ENCODE measurements at regions not wholly inside any gene's neighbourhood (a gene's known extent, or its start where the extent isn't known, plus 50 kb on each side); places are given as distances from the start of the nearest gene placed in this dataset.
"Not testable (repeated sequence)": the region's sequence is repeated elsewhere in the genome, so short reads cannot be mapped to it uniquely, and the experiment has no call there.

DNA sequence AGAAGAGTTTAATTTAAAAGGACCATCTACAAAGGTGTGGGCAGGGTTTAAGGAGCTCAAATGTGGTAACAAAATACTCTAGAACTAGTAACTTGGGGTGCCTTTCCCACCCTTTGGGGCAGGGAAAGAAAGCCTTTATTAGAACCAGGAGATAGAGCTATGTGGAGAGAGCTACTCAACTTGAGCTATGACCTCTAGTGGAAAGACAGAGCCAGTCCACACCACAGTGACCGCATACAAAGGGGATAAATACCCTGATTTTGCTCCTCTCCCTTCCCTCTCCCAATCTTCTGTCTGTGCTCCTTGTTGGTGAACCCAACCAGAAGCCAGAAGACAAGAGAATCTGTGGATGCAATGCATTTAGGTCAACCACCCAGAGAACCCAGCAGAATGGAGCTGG lies 54.4 kb upstream of the JAK1 start:
- Histone ChIP-seq H3K4me1 (no peaks in the 10 kb centered on the region), H3K36me3 (no peaks in the 10 kb centered on the region), H3K4me3 (no peak overlapping the region), H3K27ac (no peak overlapping the region), H3K27me3 (no peaks in the 10 kb centered on the region), H3K9me3 (replicated peaks) (0 out of 2 replicates have a peak, but pooled peaks cover 2% of the 10 kb centered on the region)
- DNase-seq = peak in 1 of 2 experiments; percentile 21

GRCh38 chr1:65021795-65022194 lies 55.4 kb upstream of the JAK1 start:
- no peak overlapping the region for H3K27ac ChIP-seq
- no peak for DNase-seq
- no peaks in the 10 kb centered on the region for H3K36me3 ChIP-seq

GRCh38 chr1:65022216-65022615 lies 55.9 kb upstream of the JAK1 start:
- DNase-seq = no peak
- no peak overlapping the region for H3K27ac ChIP-seq
- H3K9me3 ChIP-seq (replicated peaks) = 0 out of 2 replicates have a peak, but pooled peaks cover 2% of the 10 kb centered on the region

More at GRCh38 chr1:65021795-65022194, 55.4 kb upstream of the JAK1 start:
- Histone ChIP-seq H3K4me1 (no peaks in the 10 kb centered on the region), H3K27me3 (no peaks in the 10 kb centered on the region), H3K4me3 (no peak overlapping the region), H3K9me3 (replicated peaks) (0 out of 2 replicates have a peak, but pooled peaks cover 2% of the 10 kb centered on the region)

GRCh38 chr1:65025794-65026193 lies 59.4 kb upstream of the JAK1 start:
- Histone ChIP-seq H3K4me3 (no peak overlapping the region), H3K36me3 (no peaks in the 10 kb centered on the region), H3K9me3 (replicated peaks) (no peaks in the 10 kb centered on the region), H3K27ac (no peak overlapping the region), H3K4me1 (no peaks in the 10 kb centered on the region), H3K27me3 (no peaks in the 10 kb centered on the region)
- DNase-seq = no peak

More at GRCh38 chr1:65022216-65022615, 55.9 kb upstream of the JAK1 start:
- H3K36me3 ChIP-seq = no peaks in the 10 kb centered on the region
- H3K4me3 ChIP-seq = no peak overlapping the region
- H3K27me3 ChIP-seq = no peaks in the 10 kb centered on the region
- no peaks in the 10 kb centered on the region for H3K4me1 ChIP-seq

GRCh38 chr1:65026235-65026634 lies 59.9 kb upstream of the JAK1 start:
- DNase-seq = no peak
- no peak overlapping the region for H3K4me3 ChIP-seq
- H3K27me3 ChIP-seq = no peaks in the 10 kb centered on the region
- no peaks in the 10 kb centered on the region for H3K9me3 ChIP-seq (replicated peaks)
- H3K36me3 ChIP-seq = no peaks in the 10 kb centered on the region
- no peak overlapping the region for H3K27ac ChIP-seq
- H3K4me1 ChIP-seq = no peaks in the 10 kb centered on the region

DNA sequence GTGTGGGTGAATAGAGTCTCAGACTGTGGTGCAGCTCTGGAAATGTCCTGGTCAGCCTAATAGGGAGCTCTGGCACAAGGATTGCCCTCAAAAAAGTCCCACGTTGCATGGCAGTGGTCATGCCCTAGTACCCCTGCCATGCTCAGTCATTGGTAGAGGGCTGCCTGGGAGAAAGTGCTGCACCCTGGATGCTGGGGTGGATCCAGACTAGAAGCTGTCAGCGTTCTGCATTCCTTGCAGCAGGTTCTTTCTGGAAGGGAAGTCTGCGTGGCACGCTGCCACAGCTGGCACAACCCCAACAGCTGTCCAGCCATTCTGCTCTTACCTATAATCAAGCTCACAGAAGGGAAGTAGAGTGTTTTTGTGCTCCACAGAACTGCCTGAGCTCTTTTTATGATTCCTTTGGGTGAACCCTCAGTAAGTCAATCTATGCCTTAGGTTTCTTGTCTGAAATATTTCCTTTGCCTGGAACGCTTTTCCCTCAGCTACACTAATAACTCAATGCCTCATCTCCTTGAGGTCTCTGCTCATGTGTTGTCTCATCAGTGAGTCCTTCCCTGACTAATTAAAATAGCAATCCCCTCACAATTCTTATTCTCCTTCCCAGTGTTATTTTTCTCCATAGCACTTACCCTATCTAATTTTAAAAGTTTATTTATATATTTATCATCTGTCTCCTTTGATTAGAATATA lies 61.5 kb upstream of the JAK1 start:
- Histone ChIP-seq H3K4me3 (no peak overlapping the region), H3K27ac (no peak overlapping the region), H3K36me3 (no peaks in the 10 kb centered on the region), H3K27me3 (no peaks in the 10 kb centered on the region), H3K9me3 (replicated peaks) (no peaks in the 10 kb centered on the region), H3K4me1 (no peaks in the 10 kb centered on the region)
- peak in 1 of 2 experiments; percentile 14 for DNase-seq

DNA sequence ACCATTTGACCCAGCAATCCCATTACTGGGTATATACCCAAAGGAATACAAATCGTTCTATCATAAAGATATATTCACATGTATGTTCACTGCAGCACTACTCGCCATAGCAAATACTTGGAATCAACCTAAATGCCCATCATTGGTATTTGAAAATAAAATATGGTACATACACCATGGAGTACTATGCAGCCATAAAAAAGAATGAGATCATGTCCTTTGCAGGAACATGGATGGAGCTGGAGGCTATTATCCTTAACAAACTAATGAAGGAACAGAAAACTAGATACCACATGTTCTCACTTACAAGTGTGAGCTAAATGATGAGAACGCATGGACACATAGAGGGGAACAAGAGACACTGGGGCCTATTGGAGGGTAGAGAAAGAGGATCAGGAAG lies 63.1 kb upstream of the JAK1 start:
- not testable (repeated sequence) for H3K27me3 ChIP-seq, H3K36me3 ChIP-seq

DNA sequence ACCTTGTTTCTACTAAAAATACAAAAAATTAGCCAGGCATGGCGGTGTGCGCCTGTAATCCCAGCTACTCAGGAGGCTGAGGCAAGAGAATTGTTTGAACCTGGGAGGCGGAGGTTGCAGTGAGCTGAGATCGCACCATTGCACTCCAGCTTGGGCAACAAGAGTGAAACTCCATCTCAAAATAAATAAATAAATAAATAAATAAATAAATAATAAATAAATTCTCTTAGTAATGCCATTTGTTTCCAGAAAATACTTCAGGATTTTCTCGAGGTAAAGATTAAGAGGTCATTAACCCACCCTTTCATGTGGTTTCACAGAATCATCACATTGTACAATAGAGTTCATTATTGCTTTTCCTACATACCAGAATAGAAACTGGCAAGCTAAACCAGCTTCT lies 68.5 kb upstream of the JAK1 start:
- H3K27ac ChIP-seq; H3K4me3 ChIP-seq; DNase-seq; H3K9me3 ChIP-seq (replicated peaks); H3K27me3 ChIP-seq; H3K36me3 ChIP-seq; H3K4me1 ChIP-seq: not testable (repeated sequence)

More for the DNA sequence above, 63.1 kb upstream of the JAK1 start:
- DNase-seq; H3K9me3 ChIP-seq (replicated peaks); H3K4me3 ChIP-seq; H3K27ac ChIP-seq; H3K4me1 ChIP-seq: not testable (repeated sequence)

DNA sequence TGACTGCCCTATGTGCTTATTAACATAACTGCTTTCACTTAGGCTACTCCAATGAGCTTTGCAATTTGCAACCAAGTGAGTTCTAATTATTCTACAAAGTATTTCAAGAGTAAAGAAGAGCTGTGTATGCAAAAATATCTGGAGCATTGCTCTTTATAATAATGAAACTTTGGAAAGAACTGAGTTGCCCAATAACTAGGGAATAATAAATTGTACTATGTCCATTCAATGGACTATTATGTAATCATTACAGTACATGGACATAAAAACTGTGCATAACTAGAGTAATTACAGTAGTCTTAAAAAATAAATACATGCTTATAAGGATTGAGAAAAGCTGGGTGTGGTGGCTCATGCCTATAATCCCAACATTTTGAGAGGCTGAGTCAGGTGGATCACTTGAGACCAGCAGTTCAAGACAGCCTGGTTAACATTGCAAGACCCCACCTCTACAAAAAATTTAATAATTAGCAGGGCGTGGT lies 70.3 kb upstream of the JAK1 start:
- no peak for DNase-seq
- H3K36me3 ChIP-seq = no peaks in the 10 kb centered on the region
- H3K27me3 ChIP-seq = no peaks in the 10 kb centered on the region
- H3K4me3 ChIP-seq = no peak overlapping the region
- no peaks in the 10 kb centered on the region for H3K4me1 ChIP-seq
- no peak overlapping the region for H3K27ac ChIP-seq
- H3K9me3 ChIP-seq (replicated peaks) = no peaks in the 10 kb centered on the region

DNA sequence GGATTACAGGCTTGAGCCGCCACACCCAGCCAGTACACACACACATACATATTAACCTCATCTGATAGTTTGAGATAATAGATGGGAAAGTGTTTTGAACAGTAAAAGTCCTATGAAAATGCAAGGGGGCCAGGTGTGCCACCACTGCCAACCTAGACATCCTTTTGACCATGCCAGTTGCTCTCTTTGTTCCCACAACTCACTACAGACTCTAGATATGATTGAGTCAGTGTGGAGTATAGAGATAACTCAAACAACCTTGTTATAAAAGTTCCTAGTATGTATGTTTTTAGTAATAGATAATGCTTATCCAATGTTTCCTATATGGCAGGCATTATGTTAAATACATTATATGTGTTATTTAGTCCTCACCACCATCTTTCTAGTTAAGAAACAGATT lies 72.7 kb upstream of the JAK1 start:
- Histone ChIP-seq H3K9me3 (replicated peaks) (no peaks in the 10 kb centered on the region), H3K4me3 (no peak overlapping the region), H3K27me3 (no peaks in the 10 kb centered on the region), H3K27ac (no peak overlapping the region), H3K36me3 (no peaks in the 10 kb centered on the region), H3K4me1 (no peaks in the 10 kb centered on the region)
- DNase-seq = no peak

GRCh38 chr1:65039508-65039907 lies 73.2 kb upstream of the JAK1 start:
- Histone ChIP-seq H3K9me3 (replicated peaks) (no peaks in the 10 kb centered on the region), H3K27ac (no peak overlapping the region), H3K4me3 (no peak overlapping the region), H3K27me3 (no peaks in the 10 kb centered on the region), H3K36me3 (no peaks in the 10 kb centered on the region), H3K4me1 (no peaks in the 10 kb centered on the region)
- no peak for DNase-seq

DNA sequence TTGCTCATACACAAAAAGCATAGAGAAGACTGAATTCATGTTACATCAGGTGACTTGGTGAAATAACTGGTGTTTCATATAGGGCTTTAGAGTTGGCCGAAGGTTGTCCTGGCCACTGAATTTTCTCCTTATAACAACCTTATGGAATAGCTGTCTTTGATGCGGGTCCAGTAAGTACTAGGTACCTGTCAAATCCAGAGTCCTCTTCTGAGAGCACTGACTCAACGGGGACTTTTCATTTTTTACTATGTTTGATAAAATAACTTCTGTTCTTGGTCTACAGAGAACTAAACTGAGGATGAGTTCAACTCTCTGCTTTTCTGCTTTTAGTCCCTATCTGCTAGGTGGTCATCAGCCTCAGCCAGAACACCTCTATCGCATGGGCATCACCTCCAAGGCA lies 76.1 kb upstream of the JAK1 start:
- no peaks in the 10 kb centered on the region for H3K36me3 ChIP-seq
- no peak overlapping the region for H3K27ac ChIP-seq
- no peaks in the 10 kb centered on the region for H3K9me3 ChIP-seq (replicated peaks)
- DNase-seq = no peak
- H3K4me1 ChIP-seq = no peaks in the 10 kb centered on the region
- H3K4me3 ChIP-seq = no peak overlapping the region
- no peaks in the 10 kb centered on the region for H3K27me3 ChIP-seq

- no peak overlapping the region for H3K27ac ChIP-seq
- H3K4me1 ChIP-seq = no peaks in the 10 kb centered on the region
- no peak overlapping the region for H3K4me3 ChIP-seq
- no peaks in the 10 kb centered on the region for H3K27me3 ChIP-seq
- no peaks in the 10 kb centered on the region for H3K36me3 ChIP-seq
- no peak for DNase-seq
- no peaks in the 10 kb centered on the region for H3K9me3 ChIP-seq (replicated peaks)
These were observed 78.1 kb upstream of the JAK1 start for GRCh38 chr1:65044411-65044810.

GRCh38 chr1:65045022-65045817 lies 78.9 kb upstream of the JAK1 start:
- Histone ChIP-seq H3K4me3 (no peak overlapping the region), H3K27ac (no peak overlapping the region), H3K36me3 (no peaks in the 10 kb centered on the region), H3K4me1 (no peaks in the 10 kb centered on the region), H3K27me3 (no peaks in the 10 kb centered on the region), H3K9me3 (replicated peaks) (no peaks in the 10 kb centered on the region)
- no peak for DNase-seq

GRCh38 chr1:65048335-65048734 lies 82.0 kb upstream of the JAK1 start:
- Histone ChIP-seq H3K27ac (no peak overlapping the region), H3K27me3 (no peaks in the 10 kb centered on the region)
- DNase-seq = no peak

More at GRCh38 chr1:65048335-65048734, 82.0 kb upstream of the JAK1 start:
- no peaks in the 10 kb centered on the region for H3K36me3 ChIP-seq
- no peaks in the 10 kb centered on the region for H3K4me1 ChIP-seq
- no peak overlapping the region for H3K4me3 ChIP-seq
- no peaks in the 10 kb centered on the region for H3K9me3 ChIP-seq (replicated peaks)

Measured in SJCRH30 (cell line).